ENCODE measurements at regions not wholly inside any gene's neighbourhood (a gene's known extent, or its start where the extent isn't known, plus 50 kb on each side); places are given as distances from the start of the nearest gene placed in this dataset.
"Not testable (repeated sequence)": the region's sequence is repeated elsewhere in the genome, so short reads cannot be mapped to it uniquely, and the experiment has no call there.

- Histone ChIP-seq H2AFZ (ENCODE audit: low read length) (no peak overlapping the region), H3K4me1 (ENCODE audit: insufficient read depth, low read length, poor library complexity, severe bottlenecking) (no peaks in the 10 kb centered on the region), H3K9me2 (replicated peaks; ENCODE audit: low read depth, low read length) (no peaks in the 10 kb centered on the region), H3K79me2 (ENCODE audit: insufficient read depth, low read length) (no peaks in the 10 kb centered on the region), H3K4me3 (ENCODE audit: low read length, poor library complexity, severe bottlenecking) (no peak overlapping the region), H4K20me1 (ENCODE audit: insufficient read depth, low read length, poor library complexity, severe bottlenecking) (no peaks in the 10 kb centered on the region), H3K4me2 (ENCODE audit: low read depth, low read length, poor library complexity, severe bottlenecking) (no peak overlapping the region), H3K36me3 (ENCODE audit: insufficient read depth, low read length) (no peaks in the 10 kb centered on the region), H3F3A (ENCODE audit: low read depth) (no peaks in the 10 kb centered on the region), H3K9ac (ENCODE audit: low read depth, low read length, poor library complexity, severe bottlenecking) (no peak overlapping the region), H3K9me3 (ENCODE audit: insufficient read depth, low read depth, low read length) (no peaks in the 10 kb centered on the region), H3K27me3 (ENCODE audit: insufficient read depth, low read length, poor library complexity, severe bottlenecking) (no peaks in the 10 kb centered on the region)
- TF ChIP-seq CTCF (conservative IDR thresholded peaks at IDR 0.05; ENCODE audit: low read length) (no peak), EZH2phosphoT487 (IDR thresholded peaks at IDR 0.05; ENCODE audit: borderline replicate concordance) (no peak)
Observed at GRCh38 chr6:165837948-165838745, 175.1 kb upstream of the PDE10A start.

- H2AFZ ChIP-seq (ENCODE audit: low read length); H3K79me2 ChIP-seq (ENCODE audit: insufficient read depth, low read length); H3K4me3 ChIP-seq (ENCODE audit: low read length, poor library complexity, severe bottlenecking); H3F3A ChIP-seq (ENCODE audit: low read depth); H3K27me3 ChIP-seq (ENCODE audit: insufficient read depth, low read length, poor library complexity, severe bottlenecking); H3K4me2 ChIP-seq (ENCODE audit: low read depth, low read length, poor library complexity, severe bottlenecking); H3K9ac ChIP-seq (ENCODE audit: low read depth, low read length, poor library complexity, severe bottlenecking); H3K9me3 ChIP-seq (ENCODE audit: insufficient read depth, low read depth, low read length); H4K20me1 ChIP-seq (ENCODE audit: insufficient read depth, low read length, poor library complexity, severe bottlenecking); H3K4me1 ChIP-seq (ENCODE audit: insufficient read depth, low read length, poor library complexity, severe bottlenecking); H3K36me3 ChIP-seq (ENCODE audit: insufficient read depth, low read length); H3K9me2 ChIP-seq (replicated peaks; ENCODE audit: low read depth, low read length): not testable (repeated sequence)
Observed at GRCh38 chr6:165836648-165837047, 173.6 kb upstream of the PDE10A start.

GRCh38 chr6:165835410-165835851, 172.4 kb upstream of the PDE10A start:
- Histone ChIP-seq H3F3A (ENCODE audit: low read depth) (no peaks in the 10 kb centered on the region), H3K9me2 (replicated peaks; ENCODE audit: low read depth, low read length) (no peaks in the 10 kb centered on the region), H3K9me3 (ENCODE audit: insufficient read depth, low read depth, low read length) (no peaks in the 10 kb centered on the region), H3K4me1 (ENCODE audit: insufficient read depth, low read length, poor library complexity, severe bottlenecking) (no peaks in the 10 kb centered on the region), H3K36me3 (ENCODE audit: insufficient read depth, low read length) (no peaks in the 10 kb centered on the region), H3K4me2 (ENCODE audit: low read depth, low read length, poor library complexity, severe bottlenecking) (no peak overlapping the region), H3K4me3 (ENCODE audit: low read length, poor library complexity, severe bottlenecking) (no peak overlapping the region), H2AFZ (ENCODE audit: low read length) (no peak overlapping the region), H4K20me1 (ENCODE audit: insufficient read depth, low read length, poor library complexity, severe bottlenecking) (no peaks in the 10 kb centered on the region), H3K27me3 (ENCODE audit: insufficient read depth, low read length, poor library complexity, severe bottlenecking) (no peaks in the 10 kb centered on the region), H3K79me2 (ENCODE audit: insufficient read depth, low read length) (no peaks in the 10 kb centered on the region), H3K9ac (ENCODE audit: low read depth, low read length, poor library complexity, severe bottlenecking) (no peak overlapping the region)
- TF ChIP-seq CTCF (conservative IDR thresholded peaks at IDR 0.05; ENCODE audit: low read length), result no peak
- no peak for TF ChIP-seq EZH2phosphoT487 (IDR thresholded peaks at IDR 0.05; ENCODE audit: borderline replicate concordance)
